ENCODE measurements at regions not wholly inside any gene's neighbourhood (a gene's known extent, or its start where the extent isn't known, plus 50 kb on each side); places are given as distances from the start of the nearest gene placed in this dataset.

DNA sequence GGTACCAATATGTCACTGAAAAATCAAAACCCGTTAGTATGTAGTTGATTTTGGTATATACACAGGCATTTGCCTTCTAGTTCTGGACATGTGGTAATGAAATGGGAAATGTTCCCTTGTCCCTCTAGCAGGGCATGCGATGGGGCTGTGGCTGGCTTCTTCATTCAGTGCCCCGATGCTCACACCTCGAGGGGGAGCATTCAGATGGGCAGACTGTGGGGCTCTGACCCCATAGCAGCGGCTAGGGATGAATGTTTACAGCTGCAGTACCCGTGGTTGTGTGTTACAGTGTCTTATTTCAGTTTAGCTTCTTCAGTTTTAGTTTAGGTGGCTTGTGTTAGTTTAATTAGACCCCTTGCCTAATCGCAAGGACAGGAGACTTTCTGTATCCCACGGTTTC is 1741.0 kb upstream of the PCDH10 start:
- Histone ChIP-seq H3K36me3 (ENCODE audit: insufficient read depth, low read length) (no peaks in the 10 kb centered on the region), H4K20me1 (ENCODE audit: insufficient read depth, low read length) (no peaks in the 10 kb centered on the region), H3K4me2 (ENCODE audit: insufficient read depth, low read length) (no peak overlapping the region), H3K9me3 (ENCODE audit: low read depth, low read length) (peaks cover 2% of the 10 kb centered on the region), H3K27ac (ENCODE audit: low read depth, low read length) (no peak overlapping the region), H3K79me2 (ENCODE audit: insufficient read depth, low read length) (no peaks in the 10 kb centered on the region), H3K4me3 (ENCODE audit: insufficient read depth, low read length) (no peak overlapping the region), H3K27me3 (ENCODE audit: insufficient read depth, low read length) (no peaks in the 10 kb centered on the region), H2AFZ (ENCODE audit: low read length) (no peak overlapping the region), H3K4me1 (ENCODE audit: insufficient read depth, low read length) (no peaks in the 10 kb centered on the region)
- no peak for DNase-seq (ENCODE audit: insufficient read length, low spot score, missing footprints)
- no peak for TF ChIP-seq CTCF (IDR thresholded peaks at IDR 0.05; ENCODE audit: extremely low read depth, low read depth, low read length)

DNA sequence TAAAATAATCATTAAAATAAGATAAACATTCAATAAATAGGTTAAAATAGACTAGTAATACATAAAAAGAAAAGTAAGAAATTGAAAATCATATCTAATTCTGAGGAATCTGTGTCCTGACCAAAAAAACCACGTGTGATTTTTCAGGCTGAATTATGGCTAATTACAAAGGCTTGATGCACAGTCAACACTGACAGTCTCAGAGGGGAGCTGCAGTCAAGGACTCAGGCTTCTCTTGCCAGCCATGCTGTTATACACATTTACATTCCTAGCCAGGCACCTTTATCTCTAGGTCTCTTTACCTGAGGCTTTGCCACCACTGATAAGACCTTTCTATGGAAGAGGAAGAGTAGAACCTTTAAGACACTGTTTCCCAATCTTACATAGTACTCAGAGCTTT is 1737.7 kb upstream of the PCDH10 start:
- Histone ChIP-seq H3K9me3 (ENCODE audit: low read depth, low read length) (peaks cover 6% of the 10 kb centered on the region), H2AFZ (ENCODE audit: low read length) (no peak overlapping the region), H4K20me1 (ENCODE audit: insufficient read depth, low read length) (no peaks in the 10 kb centered on the region), H3K4me1 (ENCODE audit: insufficient read depth, low read length) (no peaks in the 10 kb centered on the region), H3K36me3 (ENCODE audit: insufficient read depth, low read length) (no peaks in the 10 kb centered on the region), H3K4me3 (ENCODE audit: insufficient read depth, low read length) (no peak overlapping the region), H3K79me2 (ENCODE audit: insufficient read depth, low read length) (no peaks in the 10 kb centered on the region), H3K4me2 (ENCODE audit: insufficient read depth, low read length) (no peak overlapping the region), H3K27ac (ENCODE audit: low read depth, low read length) (no peak overlapping the region), H3K27me3 (ENCODE audit: insufficient read depth, low read length) (no peaks in the 10 kb centered on the region)
- no peak for TF ChIP-seq CTCF (IDR thresholded peaks at IDR 0.05; ENCODE audit: extremely low read depth, low read depth, low read length)
- DNase-seq (ENCODE audit: insufficient read length, low spot score, missing footprints), result no peak

DNA sequence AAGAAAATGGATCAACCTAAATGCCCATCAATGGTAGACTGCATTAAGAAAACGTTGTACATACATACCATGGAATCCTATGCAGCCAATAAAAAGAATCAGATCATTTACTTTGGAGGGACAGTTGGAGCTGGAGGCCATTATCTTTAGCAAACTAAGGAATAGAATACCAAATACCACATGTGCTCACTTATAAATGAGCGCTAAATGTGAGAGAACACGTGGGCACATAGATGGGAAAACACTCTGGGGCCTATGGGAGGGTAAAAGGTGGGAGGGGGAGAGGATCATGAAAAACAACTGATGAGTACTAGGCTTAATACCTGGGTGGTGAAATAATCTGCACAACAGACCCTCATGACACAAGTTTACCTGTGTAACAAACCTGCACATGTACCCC is 1729.9 kb upstream of the PCDH10 start:
- Histone ChIP-seq H3K9me3 (ENCODE audit: low read depth, low read length) (peaks cover 4% of the 10 kb centered on the region), H3K79me2 (ENCODE audit: insufficient read depth, low read length) (no peaks in the 10 kb centered on the region), H3K4me1 (ENCODE audit: insufficient read depth, low read length) (no peaks in the 10 kb centered on the region), H3K27ac (ENCODE audit: low read depth, low read length) (no peak overlapping the region), H3K4me3 (ENCODE audit: insufficient read depth, low read length) (no peak overlapping the region), H2AFZ (ENCODE audit: low read length) (no peak overlapping the region), H3K27me3 (ENCODE audit: insufficient read depth, low read length) (no peaks in the 10 kb centered on the region), H3K4me2 (ENCODE audit: insufficient read depth, low read length) (no peak overlapping the region), H4K20me1 (ENCODE audit: insufficient read depth, low read length) (no peaks in the 10 kb centered on the region), H3K36me3 (ENCODE audit: insufficient read depth, low read length) (no peaks in the 10 kb centered on the region)
- no peak for DNase-seq (ENCODE audit: insufficient read length, low spot score, missing footprints)
- no peak for TF ChIP-seq CTCF (IDR thresholded peaks at IDR 0.05; ENCODE audit: extremely low read depth, low read depth, low read length)

DNA sequence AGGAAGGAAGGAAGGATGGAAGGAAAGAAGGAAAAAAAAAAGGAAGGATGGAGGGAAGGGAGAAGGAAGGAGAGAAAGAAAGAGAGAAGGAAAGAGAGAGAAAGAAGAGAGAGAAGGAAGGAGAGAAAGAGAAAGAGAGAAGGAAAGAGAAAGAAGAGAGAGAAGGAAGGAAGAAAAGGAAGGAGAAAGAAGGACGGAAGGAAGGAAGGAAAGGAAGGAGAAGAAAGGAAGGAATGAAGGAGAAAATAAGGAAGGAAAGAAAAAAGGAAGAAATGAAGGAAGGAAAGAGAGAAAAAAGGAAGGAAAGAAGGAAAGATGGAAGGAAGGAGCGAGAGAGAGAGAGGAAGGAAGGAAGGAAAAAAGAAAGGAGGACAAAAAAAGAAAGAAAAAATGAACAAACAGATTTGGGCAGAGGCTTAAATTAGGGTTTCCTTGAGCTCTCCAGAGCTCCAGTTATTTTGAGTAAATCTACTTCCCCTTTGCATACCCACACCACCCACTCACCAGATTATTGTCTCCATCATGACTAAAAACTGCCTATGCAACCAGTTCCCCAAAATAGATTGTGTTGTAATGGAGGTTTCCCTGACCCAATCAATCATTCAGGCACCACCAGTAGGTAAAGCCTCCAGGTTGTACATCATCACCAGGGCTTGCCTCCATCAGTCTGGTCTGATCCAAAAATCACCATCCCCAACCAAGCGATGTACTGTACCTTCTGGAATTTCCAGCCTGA is 1722.9 kb upstream of the PCDH10 start:
- H3K27ac ChIP-seq (ENCODE audit: low read depth, low read length), result no peak overlapping the region

More for the DNA sequence above, 1722.9 kb upstream of the PCDH10 start:
- no peak for TF ChIP-seq CTCF (IDR thresholded peaks at IDR 0.05; ENCODE audit: extremely low read depth, low read depth, low read length)
- DNase-seq (ENCODE audit: insufficient read length, low spot score, missing footprints), result no peak
- Histone ChIP-seq H3K4me2 (ENCODE audit: insufficient read depth, low read length) (no peak overlapping the region), H3K9me3 (ENCODE audit: low read depth, low read length) (peaks cover 2% of the 10 kb centered on the region), H3K4me1 (ENCODE audit: insufficient read depth, low read length) (no peaks in the 10 kb centered on the region), H4K20me1 (ENCODE audit: insufficient read depth, low read length) (no peaks in the 10 kb centered on the region), H3K79me2 (ENCODE audit: insufficient read depth, low read length) (no peaks in the 10 kb centered on the region), H2AFZ (ENCODE audit: low read length) (no peak overlapping the region), H3K36me3 (ENCODE audit: insufficient read depth, low read length) (no peaks in the 10 kb centered on the region), H3K4me3 (ENCODE audit: insufficient read depth, low read length) (no peak overlapping the region), H3K27me3 (ENCODE audit: insufficient read depth, low read length) (no peaks in the 10 kb centered on the region)
